ENCODE measurements at regions not wholly inside any gene's neighbourhood (a gene's known extent, or its start where the extent isn't known, plus 50 kb on each side); places are given as distances from the start of the nearest gene placed in this dataset.

DNA sequence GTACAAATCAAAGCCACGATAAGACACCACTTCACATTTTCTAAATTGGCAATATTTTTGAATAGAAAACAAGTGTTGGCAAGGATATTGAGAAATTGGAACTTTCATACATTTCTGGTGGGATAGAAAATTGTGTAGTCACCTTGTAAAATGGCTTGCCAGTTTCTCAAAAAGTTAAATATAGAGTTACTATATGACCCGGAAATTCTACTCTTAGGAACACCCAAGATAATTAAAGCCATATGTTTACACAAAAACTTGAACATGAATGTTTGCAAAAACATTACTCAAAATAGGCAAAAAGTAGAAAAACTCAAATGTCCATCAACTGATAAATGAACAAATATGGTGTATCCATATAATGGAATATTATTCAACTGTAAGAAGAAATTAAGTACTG is 552.5 kb downstream of the TBC1D4 start:
- intact Hi-C loops (cut with micrococcal nuclease; ENCODE audit: unreplicated experiment) (no loop called here), in situ Hi-C loops (cut with MboI) (no loop called here)
- Histone ChIP-seq H3K4me3 (no peak overlapping the region), H3K9ac (ENCODE audit: control insufficient read depth, insufficient read depth, low read length) (no peak overlapping the region), H3K9me3 (replicated peaks; ENCODE audit: control insufficient read depth, insufficient read depth, low read length) (no peaks in the 10 kb centered on the region), H3K27me3 (replicated peaks in 1 of 2; ENCODE audit: control insufficient read depth in 2 of 2, insufficient read depth in 2 of 2, low read length in 1 of 2) (no peaks in the 10 kb centered on the region), H2AFZ (ENCODE audit: control insufficient read depth, low read depth, low read length) (no peak overlapping the region), H3K4me1 (ENCODE audit: control insufficient read depth, insufficient read depth, low read length) (no peaks in the 10 kb centered on the region), H3K79me2 (ENCODE audit: control insufficient read depth, insufficient read depth, low read length) (no peaks in the 10 kb centered on the region), H3K27ac (ENCODE audit: control insufficient read depth, insufficient read depth) (no peak overlapping the region), H3K4me2 (ENCODE audit: control insufficient read depth, insufficient read depth) (no peak overlapping the region), H4K20me1 (ENCODE audit: control insufficient read depth, insufficient read depth) (no peaks in the 10 kb centered on the region), H3K36me3 (ENCODE audit: control insufficient read depth in 2 of 2, insufficient read depth in 2 of 2, low read length in 1 of 2) (no peaks in the 10 kb centered on the region)
- TF ChIP-seq YBX1 (IDR thresholded peaks at IDR 0.05) (no peak), BHLHE40 (IDR thresholded peaks at IDR 0.05; ENCODE audit: borderline replicate concordance in 1 of 2, low read depth in 2 of 2, low read length in 1 of 2) (no peak), ZNF384 (IDR thresholded peaks at IDR 0.05; ENCODE audit: borderline replicate concordance, low read depth, low read length) (no peak), NRF1 (conservative IDR thresholded peaks at IDR 0.05; ENCODE audit: low read depth, low read length) (no peak), ESRRA (IDR thresholded peaks at IDR 0.05; ENCODE audit: low read length) (no peak), STAT1 (conservative IDR thresholded peaks at IDR 0.05) (no peak), TCF7 (IDR thresholded peaks at IDR 0.05; ENCODE audit: borderline replicate concordance) (no peak), HCFC1 (IDR thresholded peaks at IDR 0.05; ENCODE audit: low read length) (no peak), ZBED1 (IDR thresholded peaks at IDR 0.05; ENCODE audit: borderline replicate concordance) (no peak), RCOR1 (conservative IDR thresholded peaks at IDR 0.05; ENCODE audit: low read depth, low read length) (no peak), ZNF207 (IDR thresholded peaks at IDR 0.05; ENCODE audit: borderline replicate concordance) (no peak), ASH2L (IDR thresholded peaks at IDR 0.05; ENCODE audit: borderline replicate concordance, low read depth) (no peak), SMC3 (IDR thresholded peaks at IDR 0.05; ENCODE audit: borderline replicate concordance, low read length) (no peak), IKZF1 (conservative IDR thresholded peaks at IDR 0.05) (no peak), POLR2AphosphoS5 (IDR thresholded peaks at IDR 0.05; ENCODE audit: low read length) (no peak), CHD1 (IDR thresholded peaks at IDR 0.05; ENCODE audit: low read depth, low read length) (no peak), JUNB (IDR thresholded peaks at IDR 0.05) (no peak)
- TF ChIP-seq, protein P1, sequence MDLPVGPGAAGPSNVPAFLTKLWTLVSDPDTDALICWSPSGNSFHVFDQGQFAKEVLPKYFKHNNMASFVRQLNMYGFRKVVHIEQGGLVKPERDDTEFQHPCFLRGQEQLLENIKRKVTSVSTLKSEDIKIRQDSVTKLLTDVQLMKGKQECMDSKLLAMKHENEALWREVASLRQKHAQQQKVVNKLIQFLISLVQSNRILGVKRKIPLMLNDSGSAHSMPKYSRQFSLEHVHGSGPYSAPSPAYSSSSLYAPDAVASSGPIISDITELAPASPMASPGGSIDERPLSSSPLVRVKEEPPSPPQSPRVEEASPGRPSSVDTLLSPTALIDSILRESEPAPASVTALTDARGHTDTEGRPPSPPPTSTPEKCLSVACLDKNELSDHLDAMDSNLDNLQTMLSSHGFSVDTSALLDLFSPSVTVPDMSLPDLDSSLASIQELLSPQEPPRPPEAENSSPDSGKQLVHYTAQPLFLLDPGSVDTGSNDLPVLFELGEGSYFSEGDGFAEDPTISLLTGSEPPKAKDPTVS (IDR thresholded peaks at IDR 0.05; ENCODE audit: low read depth, low read length), result no peak
- TF ChIP-seq, protein P2, sequence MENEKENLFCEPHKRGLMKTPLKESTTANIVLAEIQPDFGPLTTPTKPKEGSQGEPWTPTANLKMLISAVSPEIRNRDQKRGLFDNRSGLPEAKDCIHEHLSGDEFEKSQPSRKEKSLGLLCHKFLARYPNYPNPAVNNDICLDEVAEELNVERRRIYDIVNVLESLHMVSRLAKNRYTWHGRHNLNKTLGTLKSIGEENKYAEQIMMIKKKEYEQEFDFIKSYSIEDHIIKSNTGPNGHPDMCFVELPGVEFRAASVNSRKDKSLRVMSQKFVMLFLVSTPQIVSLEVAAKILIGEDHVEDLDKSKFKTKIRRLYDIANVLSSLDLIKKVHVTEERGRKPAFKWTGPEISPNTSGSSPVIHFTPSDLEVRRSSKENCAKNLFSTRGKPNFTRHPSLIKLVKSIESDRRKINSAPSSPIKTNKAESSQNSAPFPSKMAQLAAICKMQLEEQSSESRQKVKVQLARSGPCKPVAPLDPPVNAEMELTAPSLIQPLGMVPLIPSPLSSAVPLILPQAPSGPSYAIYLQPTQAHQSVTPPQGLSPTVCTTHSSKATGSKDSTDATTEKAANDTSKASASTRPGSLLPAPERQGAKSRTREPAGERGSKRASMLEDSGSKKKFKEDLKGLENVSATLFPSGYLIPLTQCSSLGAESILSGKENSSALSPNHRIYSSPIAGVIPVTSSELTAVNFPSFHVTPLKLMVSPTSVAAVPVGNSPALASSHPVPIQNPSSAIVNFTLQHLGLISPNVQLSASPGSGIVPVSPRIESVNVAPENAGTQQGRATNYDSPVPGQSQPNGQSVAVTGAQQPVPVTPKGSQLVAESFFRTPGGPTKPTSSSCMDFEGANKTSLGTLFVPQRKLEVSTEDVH (IDR thresholded peaks at IDR 0.05; ENCODE audit: low read depth, partially characterized antibody), result no peak
- ChIA-PET CTCF (interaction anchor here (0.5 to 0.6 kb wide), 2 partner anchors 442 to 652 kb away, joined by 3 to 4 read pairs; no protein-coding TSS in a partner anchor), POLR2A (no interaction called here), RAD21 (ENCODE audit: unreplicated experiment) (no interaction called here), SMC1A (ENCODE audit: uncharacterized antibody, unreplicated experiment) (interaction anchor here (0.9 to 1.1 kb wide), 2 partner anchors 16 to 380 kb away, joined by 3 read pairs; no protein-coding TSS in a partner anchor)
- BruUV-seq (replicated peaks), result no TSS peak
- no peak for DNase-seq (ENCODE audit: low read depth, low spot score)
- 0% methylated on average over 2 of the region's 2 CpGs for WGBS (ENCODE audit: insufficient coverage, insufficient replicate concordance, low lambda C conversion rate, missing lambda C conversion rate)
- no peak for ATAC-seq
- FAIRE-seq, result no peak
